OCI-LY7 (cell line): ENCODE measurements at regions not wholly inside any gene's neighbourhood (a gene's known extent, or its start where the extent isn't known, plus 50 kb on each side); places are given as distances from the start of the nearest gene placed in this dataset.

Experiments
- EZH2phosphoT487 ChIP-seq: fragments of 200-600 bp; sonication (generic); IDR thresholded peaks from 2 replicates; pipeline ENCODE4 v1.6.1; 2018; ENCODE audit warnings: low read depth, borderline replicate concordance, mild to moderate bottlenecking, mixed run types, antibody characterized with exemption, low read length, moderate library complexity, mixed read lengths
- TF ChIP-seq, protein P1 (sequence below): fragments of 200-600 bp; sonication (generic); conservative IDR thresholded peaks from 2 replicates; pipeline ENCODE4 v1.5.1; 2014; ENCODE audit warnings: mild to moderate bottlenecking, antibody characterized with exemption, low read length, moderate library complexity, mixed read lengths

DNA sequence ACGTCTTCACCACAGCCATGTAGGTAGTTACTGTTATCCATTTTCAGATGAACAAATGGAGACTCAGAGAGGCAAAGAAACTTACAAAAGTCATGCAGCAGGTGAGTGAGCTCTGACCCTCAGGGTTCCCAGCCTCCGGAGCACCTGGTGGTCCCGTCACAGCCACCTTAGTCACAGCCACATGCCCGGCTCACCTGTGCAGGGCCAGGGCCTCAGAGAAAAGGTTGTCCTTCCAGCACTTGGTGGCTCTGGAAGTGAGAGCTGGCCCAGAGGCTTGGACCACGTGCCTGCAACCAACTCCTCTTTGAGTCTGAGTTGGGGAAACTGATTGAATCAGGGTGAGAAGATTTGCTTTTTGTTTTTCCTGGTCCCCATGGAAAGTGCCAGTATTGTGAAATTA is 189.3 kb downstream of the GLI2 start:
- TF ChIP-seq, protein P1, sequence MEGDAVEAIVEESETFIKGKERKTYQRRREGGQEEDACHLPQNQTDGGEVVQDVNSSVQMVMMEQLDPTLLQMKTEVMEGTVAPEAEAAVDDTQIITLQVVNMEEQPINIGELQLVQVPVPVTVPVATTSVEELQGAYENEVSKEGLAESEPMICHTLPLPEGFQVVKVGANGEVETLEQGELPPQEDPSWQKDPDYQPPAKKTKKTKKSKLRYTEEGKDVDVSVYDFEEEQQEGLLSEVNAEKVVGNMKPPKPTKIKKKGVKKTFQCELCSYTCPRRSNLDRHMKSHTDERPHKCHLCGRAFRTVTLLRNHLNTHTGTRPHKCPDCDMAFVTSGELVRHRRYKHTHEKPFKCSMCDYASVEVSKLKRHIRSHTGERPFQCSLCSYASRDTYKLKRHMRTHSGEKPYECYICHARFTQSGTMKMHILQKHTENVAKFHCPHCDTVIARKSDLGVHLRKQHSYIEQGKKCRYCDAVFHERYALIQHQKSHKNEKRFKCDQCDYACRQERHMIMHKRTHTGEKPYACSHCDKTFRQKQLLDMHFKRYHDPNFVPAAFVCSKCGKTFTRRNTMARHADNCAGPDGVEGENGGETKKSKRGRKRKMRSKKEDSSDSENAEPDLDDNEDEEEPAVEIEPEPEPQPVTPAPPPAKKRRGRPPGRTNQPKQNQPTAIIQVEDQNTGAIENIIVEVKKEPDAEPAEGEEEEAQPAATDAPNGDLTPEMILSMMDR = no peak
- TF ChIP-seq EZH2phosphoT487 = no peak
